Ovary (tissue), 7 donors: ENCODE measurements at regions not wholly inside any gene's neighbourhood (a gene's known extent, or its start where the extent isn't known, plus 50 kb on each side); places are given as distances from the start of the nearest gene placed in this dataset.

Source experiments
- DNase-seq, 5 donors: peaks; one replicate each; pipeline ENCODE4 v3.0.0-alpha.2; 2019 to 2020
- H3K27ac ChIP-seq, 2 donors: fragments of 200-600 bp; one replicate each; pipeline versions ENCODE4 v1.5.1 to v1.8.0; 2019 to 2022
- H3K27me3 ChIP-seq: fragments of 200-600 bp; one replicate; pipeline ENCODE4 v1.8.0; 2022
- H3K36me3 ChIP-seq: fragments of 200-600 bp; sonication (generic); one replicate; pipeline ENCODE4 v1.5.1; 2019
- H3K4me1 ChIP-seq: one replicate; pipeline ENCODE4 v1.8.1; 2013; ENCODE audit warnings: mild to moderate bottlenecking, moderate library complexity; ENCODE audit not compliant: insufficient read depth
- H3K4me3 ChIP-seq: fragments of 200-600 bp; sonication (generic); one replicate; pipeline ENCODE4 v1.5.1; 2017
- H3K9me3 ChIP-seq, 2 donors: fragments of 200-600 bp in 1 of 2; sonication (generic) in 1 of 2; one replicate each; pipeline versions ENCODE4 v1.5.1 to v1.8.1; 2013 to 2019; ENCODE audit warnings: mild to moderate bottlenecking in 1 of 2, moderate library complexity in 1 of 2
- CTCF ChIP-seq, 3 donors: fragments of 450-650 bp in 2 of 3; fragments of 200-600 bp in 1 of 3; IDR thresholded peaks; one replicate each; pipeline versions ENCODE4 v1.5.1 to v1.8.0; 2016 to 2022; ENCODE audit warnings: antibody characterized with exemption in 3 of 3, mild to moderate bottlenecking in 1 of 3
- EP300 ChIP-seq: sonication (generic); formaldehyde crosslinking; IDR thresholded peaks from one replicate; pipeline ENCODE4 v1.6.1; 2017; ENCODE audit warnings: antibody characterized with exemption
- POLR2A ChIP-seq: fragments of 450-650 bp; IDR thresholded peaks from one replicate; pipeline ENCODE4 v1.6.1; 2017; ENCODE audit warnings: antibody characterized with exemption, mild to moderate bottlenecking, moderate library complexity
- WGBS, 3 donors: extraction: QIAGEN DNeasy Blood & Tissue Kit in 1 of 3; methylation state at CpG; one replicate each; pipeline versions ENCODE4 v1.1.5 to v1.1.7; 2013 to 2017; 5-methylcytosine and 5-hydroxymethylcytosine counted together
- intact Hi-C, 4 donors: fragments of 100-400 bp; cut with DNase I; formaldehyde crosslinking; loops; one replicate each; pipeline versions ENCODE4 v1.11.0 to v1.15.1; 2022 to 2023
- donor health status: DM: no; HTN: no; CAD: no; lungs with moderate emphysema.
- donor health status: DM: no; HTN: no; CAD: no.
- donor health status: Bipolar disorder and iron deficiency.
- donor health status: DM: no; HTN: no; CAD: no.
- donor health status: DM: yes; HTN: yes; CAD: no.

- intact Hi-C loops: no loop called here
- 4 to 5% (median 4%) methylated on average over 28 of the region's 28 CpGs for WGBS, 3 donors
Observed at GRCh38 chr7:93043385-93043985, 74.3 kb downstream of the SAMD9 start.

GRCh38 chr7:93040355-93040754, 77.4 kb downstream of the SAMD9 start:
- Histone ChIP-seq H3K4me3 (no peak overlapping the region), H3K27ac (no peak overlapping the region), H3K9me3 (no peaks in the 10 kb centered on the region), H3K27me3 (no peaks in the 10 kb centered on the region), H3K4me1 (no peaks in the 10 kb centered on the region), H3K36me3 (no peaks in the 10 kb centered on the region)
- 83 to 87% (median 85%) methylated on average over 10 of the region's 10 CpGs for WGBS, 3 donors
- no peak for DNase-seq
- no peak for TF ChIP-seq POLR2A
- TF ChIP-seq EP300: no peak
- no peak for TF ChIP-seq CTCF (IDR thresholded peaks at IDR 0.05)
- intact Hi-C loops: no loop called here

More at GRCh38 chr7:93043385-93043985, 74.3 kb downstream of the SAMD9 start:
- H3K4me3 ChIP-seq: peak overlapping the region; percentile 12
- no peaks in the 10 kb centered on the region for H3K36me3 ChIP-seq
- TF ChIP-seq POLR2A (no peak), CTCF (IDR thresholded peaks at IDR 0.05) (no peak), EP300 (no peak)
- H3K9me3 ChIP-seq: no peaks in the 10 kb centered on the region
- no peak for DNase-seq
- no peak overlapping the region for H3K27ac ChIP-seq
- no peaks in the 10 kb centered on the region for H3K4me1 ChIP-seq
- no peaks in the 10 kb centered on the region for H3K27me3 ChIP-seq

- TF ChIP-seq CTCF (IDR thresholded peaks at IDR 0.05): no peak
- no peak for TF ChIP-seq EP300
- no peak for TF ChIP-seq POLR2A
- intact Hi-C loops: no loop called here
- 74 to 88% (median 84%) methylated on average over 3 of the region's 3 CpGs for WGBS, 3 donors
Observed at GRCh38 chr7:93039786-93040185, 78.0 kb downstream of the SAMD9 start.

GRCh38 chr7:93039282-93039681, 78.5 kb downstream of the SAMD9 start:
- Histone ChIP-seq H3K36me3 (no peaks in the 10 kb centered on the region), H3K27me3 (no peaks in the 10 kb centered on the region), H3K27ac (no peak overlapping the region), H3K9me3 (no peaks in the 10 kb centered on the region), H3K4me3 (no peak overlapping the region), H3K4me1 (no peaks in the 10 kb centered on the region)
- TF ChIP-seq POLR2A (no peak), EP300 (no peak), CTCF (IDR thresholded peaks at IDR 0.05) (no peak)
- WGBS, 3 donors: 73 to 87% (median 76%) methylated on average over 3 of the region's 3 CpGs
- intact Hi-C loops: no loop called here
- no peak for DNase-seq

More at GRCh38 chr7:93039786-93040185, 78.0 kb downstream of the SAMD9 start:
- no peaks in the 10 kb centered on the region for H3K27me3 ChIP-seq
- H3K9me3 ChIP-seq: no peaks in the 10 kb centered on the region
- no peak overlapping the region for H3K4me3 ChIP-seq
- no peaks in the 10 kb centered on the region for H3K4me1 ChIP-seq
- H3K27ac ChIP-seq: no peak overlapping the region
- H3K36me3 ChIP-seq: no peaks in the 10 kb centered on the region
- no peak for DNase-seq
